CD14-positive monocyte (primary cell): ENCODE measurements at regions not wholly inside any gene's neighbourhood (a gene's known extent, or its start where the extent isn't known, plus 50 kb on each side); places are given as distances from the start of the nearest gene placed in this dataset.

Source experiments
- DNase-seq, 3 donors: peaks; one replicate each; pipeline ENCODE4 v3.0.0-alpha.2; 2011 to 2022
- H2AFZ ChIP-seq: 2 replicates; pipeline ENCODE4 v1.6.0; 2012; ENCODE audit warnings: mild to moderate bottlenecking, low read depth, low read length, inconsistent platforms; ENCODE audit not compliant: insufficient read depth, poor library complexity, severe bottlenecking
- H3K27ac ChIP-seq, 2 donors: 1 replicate in 1 of 2; 2 replicates in 1 of 2; pipeline ENCODE4 v1.5.1; 2012 to 2013; ENCODE audit warnings: low read length in 2 of 2, control low read depth in 1 of 2, inconsistent platforms in 1 of 2, low read depth in 1 of 2, mild to moderate bottlenecking in 1 of 2
- H3K27me3 ChIP-seq, 2 donors: one replicate each; pipeline versions ENCODE4 v1.6.0 to v1.6.1; 2011 to 2013; ENCODE audit warnings: low read length in 2 of 2; ENCODE audit not compliant: control insufficient read depth in 2 of 2, insufficient read depth in 2 of 2
- H3K36me3 ChIP-seq, 2 donors: replicated peaks in 1 of 2; 1 replicate in 1 of 2; 2 replicates in 1 of 2; pipeline versions ENCODE4 v1.5.1 to v1.6.1; 2012 to 2013; ENCODE audit warnings: low read length in 2 of 2, control low read depth in 1 of 2, inconsistent platforms in 1 of 2, mild to moderate bottlenecking in 1 of 2; ENCODE audit not compliant: insufficient read depth in 2 of 2, control insufficient read depth in 1 of 2
- H3K4me1 ChIP-seq, 2 donors: 1 replicate in 1 of 2; 2 replicates in 1 of 2; pipeline versions ENCODE4 v1.5.1 to v1.6.1; 2012 to 2013; ENCODE audit warnings: low read length in 2 of 2, control low read depth in 1 of 2, inconsistent platforms in 1 of 2, mild to moderate bottlenecking in 1 of 2, moderate library complexity in 1 of 2; ENCODE audit not compliant: insufficient read depth in 2 of 2, control insufficient read depth in 1 of 2
- H3K4me2 ChIP-seq: replicated peaks from 2 replicates; pipeline ENCODE3; 2012; ENCODE audit warnings: low read length, moderate library complexity, mild to moderate bottlenecking; ENCODE audit not compliant: poor library complexity, severe bottlenecking; ENCODE audit errors: extremely low read depth
- H3K4me3 ChIP-seq, 3 experiments: fragments of 200-600 bp in 1 of 3; sonication (generic) in 1 of 3; replicated peaks in 1 of 3; 1 replicate in 2 of 3; 2 replicates in 1 of 3; pipeline ENCODE4 v1.5.1; 2011 to 2013; ENCODE audit warnings: low read length in 3 of 3, mild to moderate bottlenecking in 3 of 3, control low read depth in 2 of 3, low read depth in 2 of 3, inconsistent platforms in 1 of 3, moderate library complexity in 1 of 3
- H3K79me2 ChIP-seq: 2 replicates; pipeline ENCODE4 v1.6.0; 2012; ENCODE audit warnings: mild to moderate bottlenecking, control low read depth, inconsistent platforms, low read length, moderate library complexity; ENCODE audit not compliant: insufficient read depth
- H3K9ac ChIP-seq: 2 replicates; pipeline ENCODE4 v1.6.0; 2017; ENCODE audit warnings: low read length, mild to moderate bottlenecking; ENCODE audit not compliant: insufficient read depth, poor library complexity, severe bottlenecking
- H3K9me3 ChIP-seq, 2 donors: replicated peaks in 1 of 2; 1 replicate in 1 of 2; 2 replicates in 1 of 2; pipeline versions ENCODE4 v1.5.1 to v1.6.1; 2012 to 2013; ENCODE audit warnings: low read length in 2 of 2, control low read depth in 1 of 2; ENCODE audit not compliant: control insufficient read depth in 1 of 2, insufficient read depth in 1 of 2
- H4K20me1 ChIP-seq: 2 replicates; pipeline ENCODE4 v1.6.0; 2012; ENCODE audit warnings: mild to moderate bottlenecking, low read length, control low read depth, moderate library complexity; ENCODE audit not compliant: insufficient read depth
- H3K27ac Mint-ChIP-seq, 7 donors: one replicate each; pipeline ENCODE4 v1.8.0; 2020; ENCODE audit warnings: mild to moderate bottlenecking in 7 of 7, mixed read lengths in 7 of 7, moderate library complexity in 6 of 7, inconsistent platforms in 2 of 7
- H3K27me3 Mint-ChIP-seq, 3 donors: one replicate each; pipeline ENCODE4 v1.8.0; 2021 to 2022; ENCODE audit warnings: low read depth in 3 of 3, mild to moderate bottlenecking in 3 of 3, mixed read lengths in 3 of 3, moderate library complexity in 3 of 3, inconsistent platforms in 1 of 3
- H3K36me3 Mint-ChIP-seq, 2 donors: one replicate each; pipeline ENCODE4 v1.8.0; 2020; ENCODE audit warnings: mixed read lengths in 2 of 2, inconsistent platforms in 1 of 2, mild to moderate bottlenecking in 1 of 2
- H3K4me1 Mint-ChIP-seq: one replicate; pipeline ENCODE4 v1.8.0; 2020; ENCODE audit warnings: mild to moderate bottlenecking, mixed read lengths
- H3K4me3 Mint-ChIP-seq, 2 donors: one replicate each; pipeline ENCODE4 v1.8.0; 2020; ENCODE audit warnings: mild to moderate bottlenecking in 2 of 2, mixed read lengths in 2 of 2, moderate library complexity in 1 of 2
- H3K9me3 Mint-ChIP-seq, 7 donors: one replicate each; pipeline ENCODE4 v1.8.0; 2020 to 2022; ENCODE audit warnings: mixed read lengths in 7 of 7, mild to moderate bottlenecking in 6 of 7, moderate library complexity in 6 of 7, inconsistent platforms in 2 of 7
- CTCF ChIP-seq: fragments of 200-600 bp; IDR thresholded peaks from one replicate; pipeline ENCODE4 v1.8.0; 2022; ENCODE audit warnings: antibody characterized with exemption, mild to moderate bottlenecking
- WGBS: methylation state at CpG from one replicate; pipeline ENCODE4 v1.1.5; 2013; ENCODE audit warnings: missing lambda C conversion rate; ENCODE audit not compliant: insufficient coverage; 5-methylcytosine and 5-hydroxymethylcytosine counted together
- intact Hi-C, 2 donors: fragments of 100-400 bp; cut with micrococcal nuclease; formaldehyde crosslinking; loops; one replicate each; pipeline versions ENCODE4 v1.15.0 to v1.15.1; 2023

GRCh38 chr6:155943635-155944034 is 488.0 kb upstream of the NOX3 start:
- no peaks in the 10 kb centered on the region for H3K36me3 ChIP-seq
- peaks cover 18 to 42% of the 10 kb centered on the region in 2 donors for H3K9me3 ChIP-seq
- no peaks in the 10 kb centered on the region for H3K36me3 Mint-ChIP-seq
- H3K27ac ChIP-seq: no peak overlapping the region
- no peaks in the 10 kb centered on the region for H3K4me1 Mint-ChIP-seq
- no peak for TF ChIP-seq CTCF
- no peak overlapping the region for H3K4me3 Mint-ChIP-seq
- H3K9me3 Mint-ChIP-seq: peaks cover 24 to 39% (median 29%) of the 10 kb centered on the region in 7 donors
- H4K20me1 ChIP-seq: no peaks in the 10 kb centered on the region
- no peak overlapping the region for H3K27ac Mint-ChIP-seq
- WGBS: no CpG with 5 or more reads among the region's 1 CpG
- no peaks in the 10 kb centered on the region for H3K27me3 ChIP-seq
- no peak for DNase-seq
- no peaks in the 10 kb centered on the region for H3K79me2 ChIP-seq
- no peak overlapping the region for H3K9ac ChIP-seq
- peaks cover 0 to 1% (median 0%) of the 10 kb centered on the region in 3 donors for H3K27me3 Mint-ChIP-seq
- no peak overlapping the region for H3K4me2 ChIP-seq
- H2AFZ ChIP-seq: no peak overlapping the region
- H3K4me1 ChIP-seq: no peaks in the 10 kb centered on the region
- H3K4me3 ChIP-seq: no peak overlapping the region
- intact Hi-C loops: no loop called here

GRCh38 chr6:155939253-155939652 is 483.6 kb upstream of the NOX3 start:
- no peak overlapping the region for H3K9ac ChIP-seq
- no peak overlapping the region for H2AFZ ChIP-seq
- peaks cover 0 to 22% of the 10 kb centered on the region in 2 donors for H3K9me3 ChIP-seq
- H3K27ac ChIP-seq: no peak overlapping the region
- peaks cover 5 to 26% (median 15%) of the 10 kb centered on the region in 7 donors for H3K9me3 Mint-ChIP-seq
- no peaks in the 10 kb centered on the region for H3K4me1 Mint-ChIP-seq
- H3K4me3 ChIP-seq: no peak overlapping the region
- H3K79me2 ChIP-seq: no peaks in the 10 kb centered on the region
- intact Hi-C loops: no loop called here
- no peaks in the 10 kb centered on the region for H3K36me3 Mint-ChIP-seq
- no peak overlapping the region for H3K4me3 Mint-ChIP-seq
- peaks cover 0 to 1% (median 1%) of the 10 kb centered on the region in 3 donors for H3K27me3 Mint-ChIP-seq
- no peaks in the 10 kb centered on the region for H3K36me3 ChIP-seq
- DNase-seq: no peak
- no peaks in the 10 kb centered on the region for H3K4me1 ChIP-seq
- H4K20me1 ChIP-seq: no peaks in the 10 kb centered on the region
- no peak for TF ChIP-seq CTCF
- no peaks in the 10 kb centered on the region for H3K27me3 ChIP-seq
- no peak overlapping the region for H3K4me2 ChIP-seq
- no peak overlapping the region for H3K27ac Mint-ChIP-seq
